ENCODE measurements at regions not wholly inside any gene's neighbourhood (a gene's known extent, or its start where the extent isn't known, plus 50 kb on each side); places are given as distances from the start of the nearest gene placed in this dataset.

DNA sequence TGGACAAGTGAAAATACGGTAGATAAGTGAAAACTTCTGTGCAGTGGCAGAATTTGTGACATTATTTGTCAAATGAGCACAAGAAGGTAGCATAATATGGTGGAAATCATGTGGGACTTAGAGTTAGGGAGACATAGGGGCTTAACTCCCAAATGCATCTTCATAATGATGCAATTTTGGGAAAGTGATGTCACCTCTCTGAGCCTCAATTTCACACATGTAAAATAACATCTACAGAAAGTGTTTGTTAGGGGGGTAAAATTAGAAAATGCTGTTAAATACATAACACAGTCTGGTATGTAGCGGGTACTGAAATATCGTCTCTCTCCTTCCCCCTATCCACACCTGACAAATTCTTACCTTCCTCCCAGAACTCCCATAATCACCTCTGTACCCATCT lies 52.9 kb upstream of the CAPN7 start:
- ATAC-seq = no peak
- DNase-seq (ENCODE audit: low spot score) = no peak
- no peaks in the 10 kb centered on the region for H3K36me3 Mint-ChIP-seq
- H3K27ac Mint-ChIP-seq = no peak overlapping the region
- H3K4me3 Mint-ChIP-seq = no peak overlapping the region
- H3K4me1 Mint-ChIP-seq = peaks cover 4% of the 10 kb centered on the region; the same call in 1 of the 2 replicates
- ChIA-PET POLR2A (no interaction called here), CTCF (no interaction called here)
- peaks cover 49% of the 10 kb centered on the region for H3K27me3 Mint-ChIP-seq (ENCODE audit: low read depth)
- H3K9me3 Mint-ChIP-seq = peaks cover 8% of the 10 kb centered on the region
- TF ChIP-seq CREM (CRISPR knock-in tag; IDR thresholded peaks at IDR 0.05) = no peak
- no peak for TF ChIP-seq SMAD4 (CRISPR knock-in tag; IDR thresholded peaks at IDR 0.05)
- TF ChIP-seq, protein P1, sequence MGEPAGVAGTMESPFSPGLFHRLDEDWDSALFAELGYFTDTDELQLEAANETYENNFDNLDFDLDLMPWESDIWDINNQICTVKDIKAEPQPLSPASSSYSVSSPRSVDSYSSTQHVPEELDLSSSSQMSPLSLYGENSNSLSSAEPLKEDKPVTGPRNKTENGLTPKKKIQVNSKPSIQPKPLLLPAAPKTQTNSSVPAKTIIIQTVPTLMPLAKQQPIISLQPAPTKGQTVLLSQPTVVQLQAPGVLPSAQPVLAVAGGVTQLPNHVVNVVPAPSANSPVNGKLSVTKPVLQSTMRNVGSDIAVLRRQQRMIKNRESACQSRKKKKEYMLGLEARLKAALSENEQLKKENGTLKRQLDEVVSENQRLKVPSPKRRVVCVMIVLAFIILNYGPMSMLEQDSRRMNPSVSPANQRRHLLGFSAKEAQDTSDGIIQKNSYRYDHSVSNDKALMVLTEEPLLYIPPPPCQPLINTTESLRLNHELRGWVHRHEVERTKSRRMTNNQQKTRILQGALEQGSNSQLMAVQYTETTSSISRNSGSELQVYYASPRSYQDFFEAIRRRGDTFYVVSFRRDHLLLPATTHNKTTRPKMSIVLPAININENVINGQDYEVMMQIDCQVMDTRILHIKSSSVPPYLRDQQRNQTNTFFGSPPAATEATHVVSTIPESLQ (CRISPR knock-in tag; IDR thresholded peaks at IDR 0.05) = no peak
- TF ChIP-seq EMX1 (CRISPR knock-in tag; IDR thresholded peaks at IDR 0.05) = no peak
- TF ChIP-seq SOX15 (CRISPR knock-in tag; IDR thresholded peaks at IDR 0.05) = no peak
- TF ChIP-seq, protein P2, sequence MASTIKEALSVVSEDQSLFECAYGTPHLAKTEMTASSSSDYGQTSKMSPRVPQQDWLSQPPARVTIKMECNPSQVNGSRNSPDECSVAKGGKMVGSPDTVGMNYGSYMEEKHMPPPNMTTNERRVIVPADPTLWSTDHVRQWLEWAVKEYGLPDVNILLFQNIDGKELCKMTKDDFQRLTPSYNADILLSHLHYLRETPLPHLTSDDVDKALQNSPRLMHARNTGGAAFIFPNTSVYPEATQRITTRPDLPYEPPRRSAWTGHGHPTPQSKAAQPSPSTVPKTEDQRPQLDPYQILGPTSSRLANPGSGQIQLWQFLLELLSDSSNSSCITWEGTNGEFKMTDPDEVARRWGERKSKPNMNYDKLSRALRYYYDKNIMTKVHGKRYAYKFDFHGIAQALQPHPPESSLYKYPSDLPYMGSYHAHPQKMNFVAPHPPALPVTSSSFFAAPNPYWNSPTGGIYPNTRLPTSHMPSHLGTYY (CRISPR knock-in tag; IDR thresholded peaks at IDR 0.05) = no peak
- TF ChIP-seq ZNF219 (CRISPR knock-in tag; IDR thresholded peaks at IDR 0.05; ENCODE audit: borderline replicate concordance) = no peak
- TF ChIP-seq, protein P3, sequence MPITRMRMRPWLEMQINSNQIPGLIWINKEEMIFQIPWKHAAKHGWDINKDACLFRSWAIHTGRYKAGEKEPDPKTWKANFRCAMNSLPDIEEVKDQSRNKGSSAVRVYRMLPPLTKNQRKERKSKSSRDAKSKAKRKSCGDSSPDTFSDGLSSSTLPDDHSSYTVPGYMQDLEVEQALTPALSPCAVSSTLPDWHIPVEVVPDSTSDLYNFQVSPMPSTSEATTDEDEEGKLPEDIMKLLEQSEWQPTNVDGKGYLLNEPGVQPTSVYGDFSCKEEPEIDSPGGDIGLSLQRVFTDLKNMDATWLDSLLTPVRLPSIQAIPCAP (CRISPR knock-in tag; IDR thresholded peaks at IDR 0.05) = no peak
- TF ChIP-seq, protein P4, sequence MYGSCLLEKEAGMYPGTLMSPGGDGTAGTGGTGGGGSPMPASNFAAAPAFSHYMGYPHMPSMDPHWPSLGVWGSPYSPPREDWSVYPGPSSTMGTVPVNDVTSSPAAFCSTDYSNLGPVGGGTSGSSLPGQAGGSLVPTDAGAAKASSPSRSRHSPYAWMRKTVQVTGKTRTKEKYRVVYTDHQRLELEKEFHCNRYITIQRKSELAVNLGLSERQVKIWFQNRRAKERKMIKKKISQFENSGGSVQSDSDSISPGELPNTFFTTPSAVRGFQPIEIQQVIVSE (CRISPR knock-in tag; IDR thresholded peaks at IDR 0.05; ENCODE audit: borderline replicate concordance) = no peak
- TF ChIP-seq, protein P5, sequence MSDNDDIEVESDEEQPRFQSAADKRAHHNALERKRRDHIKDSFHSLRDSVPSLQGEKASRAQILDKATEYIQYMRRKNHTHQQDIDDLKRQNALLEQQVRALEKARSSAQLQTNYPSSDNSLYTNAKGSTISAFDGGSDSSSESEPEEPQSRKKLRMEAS (CRISPR knock-in tag; IDR thresholded peaks at IDR 0.05) = no peak
- no peak for TF ChIP-seq ZNF423 (CRISPR knock-in tag; IDR thresholded peaks at IDR 0.05)
- no peak for TF ChIP-seq MXD4 (CRISPR knock-in tag; IDR thresholded peaks at IDR 0.05; ENCODE audit: borderline replicate concordance)
- TF ChIP-seq, protein P6, sequence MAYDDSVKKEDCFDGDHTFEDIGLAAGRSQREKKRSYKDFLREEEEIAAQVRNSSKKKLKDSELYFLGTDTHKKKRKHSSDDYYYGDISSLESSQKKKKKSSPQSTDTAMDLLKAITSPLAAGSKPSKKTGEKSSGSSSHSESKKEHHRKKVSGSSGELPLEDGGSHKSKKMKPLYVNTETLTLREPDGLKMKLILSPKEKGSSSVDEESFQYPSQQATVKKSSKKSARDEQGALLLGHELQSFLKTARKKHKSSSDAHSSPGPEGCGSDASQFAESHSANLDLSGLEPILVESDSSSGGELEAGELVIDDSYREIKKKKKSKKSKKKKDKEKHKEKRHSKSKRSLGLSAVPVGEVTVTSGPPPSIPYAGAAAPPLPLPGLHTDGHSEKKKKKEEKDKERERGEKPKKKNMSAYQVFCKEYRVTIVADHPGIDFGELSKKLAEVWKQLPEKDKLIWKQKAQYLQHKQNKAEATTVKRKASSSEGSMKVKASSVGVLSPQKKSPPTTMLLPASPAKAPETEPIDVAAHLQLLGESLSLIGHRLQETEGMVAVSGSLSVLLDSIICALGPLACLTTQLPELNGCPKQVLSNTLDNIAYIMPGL (CRISPR knock-in tag; IDR thresholded peaks at IDR 0.05) = no peak
- TF ChIP-seq, protein P7, sequence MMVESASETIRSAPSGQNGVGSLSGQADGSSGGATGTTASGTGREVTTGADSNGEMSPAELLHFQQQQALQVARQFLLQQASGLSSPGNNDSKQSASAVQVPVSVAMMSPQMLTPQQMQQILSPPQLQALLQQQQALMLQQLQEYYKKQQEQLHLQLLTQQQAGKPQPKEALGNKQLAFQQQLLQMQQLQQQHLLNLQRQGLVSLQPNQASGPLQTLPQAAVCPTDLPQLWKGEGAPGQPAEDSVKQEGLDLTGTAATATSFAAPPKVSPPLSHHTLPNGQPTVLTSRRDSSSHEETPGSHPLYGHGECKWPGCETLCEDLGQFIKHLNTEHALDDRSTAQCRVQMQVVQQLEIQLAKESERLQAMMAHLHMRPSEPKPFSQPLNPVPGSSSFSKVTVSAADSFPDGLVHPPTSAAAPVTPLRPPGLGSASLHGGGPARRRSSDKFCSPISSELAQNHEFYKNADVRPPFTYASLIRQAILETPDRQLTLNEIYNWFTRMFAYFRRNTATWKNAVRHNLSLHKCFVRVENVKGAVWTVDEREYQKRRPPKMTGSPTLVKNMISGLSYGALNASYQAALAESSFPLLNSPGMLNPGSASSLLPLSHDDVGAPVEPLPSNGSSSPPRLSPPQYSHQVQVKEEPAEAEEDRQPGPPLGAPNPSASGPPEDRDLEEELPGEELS (CRISPR knock-in tag; IDR thresholded peaks at IDR 0.05) = no peak

DNA sequence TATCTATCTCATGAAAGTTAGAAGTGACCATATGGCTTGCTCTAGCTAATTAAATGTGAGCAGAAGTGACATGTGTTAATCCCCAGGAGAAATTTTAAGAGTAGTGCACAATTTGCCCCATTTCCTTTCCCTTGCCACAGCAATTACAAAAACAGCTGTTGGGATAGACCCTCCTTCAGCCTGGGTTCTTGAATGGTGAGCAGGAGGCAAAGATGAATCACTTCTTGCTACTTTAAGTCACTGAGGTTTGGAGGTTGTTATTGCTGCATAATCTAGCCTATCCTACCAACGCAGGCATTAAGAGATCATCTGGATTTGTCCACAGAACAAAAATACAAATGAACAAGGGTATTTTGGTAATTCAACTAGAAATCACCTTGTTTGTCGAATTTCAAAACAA lies 51.7 kb upstream of the CAPN7 start:
- CTCF ChIA-PET = no interaction called here
- POLR2A ChIA-PET = no interaction called here
- peaks cover 8% of the 10 kb centered on the region for H3K9me3 Mint-ChIP-seq
- ATAC-seq (no peak), DNase-seq (ENCODE audit: low spot score) (no peak)
- no peaks in the 10 kb centered on the region for H3K4me1 Mint-ChIP-seq
- H3K4me3 Mint-ChIP-seq = no peak overlapping the region
- H3K27ac Mint-ChIP-seq = no peak overlapping the region
- peaks cover 61% of the 10 kb centered on the region for H3K27me3 Mint-ChIP-seq (ENCODE audit: low read depth)
- H3K36me3 Mint-ChIP-seq = no peaks in the 10 kb centered on the region
- TF ChIP-seq ZNF671 (CRISPR knock-in tag; IDR thresholded peaks at IDR 0.05) = no peak
- TF ChIP-seq CREM (CRISPR knock-in tag; IDR thresholded peaks at IDR 0.05) = no peak
- TF ChIP-seq, protein P1 (CRISPR knock-in tag; IDR thresholded peaks at IDR 0.05) = no peak
- TF ChIP-seq, protein P5 (CRISPR knock-in tag; IDR thresholded peaks at IDR 0.05) = no peak
- TF ChIP-seq ZNF317 (CRISPR knock-in tag; IDR thresholded peaks at IDR 0.05; ENCODE audit: borderline replicate concordance, low read depth) = no peak
- no peak for TF ChIP-seq FOXK1 (CRISPR knock-in tag; IDR thresholded peaks at IDR 0.05)
- TF ChIP-seq, protein P8, sequence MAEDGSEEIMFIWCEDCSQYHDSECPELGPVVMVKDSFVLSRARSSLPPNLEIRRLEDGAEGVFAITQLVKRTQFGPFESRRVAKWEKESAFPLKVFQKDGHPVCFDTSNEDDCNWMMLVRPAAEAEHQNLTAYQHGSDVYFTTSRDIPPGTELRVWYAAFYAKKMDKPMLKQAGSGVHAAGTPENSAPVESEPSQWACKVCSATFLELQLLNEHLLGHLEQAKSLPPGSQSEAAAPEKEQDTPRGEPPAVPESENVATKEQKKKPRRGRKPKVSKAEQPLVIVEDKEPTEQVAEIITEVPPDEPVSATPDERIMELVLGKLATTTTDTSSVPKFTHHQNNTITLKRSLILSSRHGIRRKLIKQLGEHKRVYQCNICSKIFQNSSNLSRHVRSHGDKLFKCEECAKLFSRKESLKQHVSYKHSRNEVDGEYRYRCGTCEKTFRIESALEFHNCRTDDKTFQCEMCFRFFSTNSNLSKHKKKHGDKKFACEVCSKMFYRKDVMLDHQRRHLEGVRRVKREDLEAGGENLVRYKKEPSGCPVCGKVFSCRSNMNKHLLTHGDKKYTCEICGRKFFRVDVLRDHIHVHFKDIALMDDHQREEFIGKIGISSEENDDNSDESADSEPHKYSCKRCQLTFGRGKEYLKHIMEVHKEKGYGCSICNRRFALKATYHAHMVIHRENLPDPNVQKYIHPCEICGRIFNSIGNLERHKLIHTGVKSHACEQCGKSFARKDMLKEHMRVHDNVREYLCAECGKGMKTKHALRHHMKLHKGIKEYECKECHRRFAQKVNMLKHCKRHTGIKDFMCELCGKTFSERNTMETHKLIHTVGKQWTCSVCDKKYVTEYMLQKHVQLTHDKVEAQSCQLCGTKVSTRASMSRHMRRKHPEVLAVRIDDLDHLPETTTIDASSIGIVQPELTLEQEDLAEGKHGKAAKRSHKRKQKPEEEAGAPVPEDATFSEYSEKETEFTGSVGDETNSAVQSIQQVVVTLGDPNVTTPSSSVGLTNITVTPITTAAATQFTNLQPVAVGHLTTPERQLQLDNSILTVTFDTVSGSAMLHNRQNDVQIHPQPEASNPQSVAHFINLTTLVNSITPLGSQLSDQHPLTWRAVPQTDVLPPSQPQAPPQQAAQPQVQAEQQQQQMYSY (CRISPR knock-in tag; IDR thresholded peaks at IDR 0.05) = no peak
- no peak for TF ChIP-seq JUN (CRISPR knock-in tag; IDR thresholded peaks at IDR 0.05)
- TF ChIP-seq TP53 (CRISPR knock-in tag; IDR thresholded peaks at IDR 0.05) = no peak

All from WTC11 (cell line).